Stomach (tissue), 4 donors: ENCODE measurements at regions not wholly inside any gene's neighbourhood (a gene's known extent, or its start where the extent isn't known, plus 50 kb on each side); places are given as distances from the start of the nearest gene placed in this dataset.

Experiments used
- EP300 ChIP-seq: sonication (generic); formaldehyde crosslinking; IDR thresholded peaks from one replicate; pipeline ENCODE4 v1.6.1; 2017; ENCODE audit warnings: antibody characterized with exemption
- POLR2A ChIP-seq, 4 donors: fragments of 450-650 bp; IDR thresholded peaks; one replicate each; pipeline ENCODE4 v1.6.1; 2016; ENCODE audit warnings: antibody characterized with exemption in 4 of 4, control low read depth in 2 of 4, mild to moderate bottlenecking in 1 of 4, moderate library complexity in 1 of 4
- POLR2AphosphoS5 ChIP-seq, 3 donors: sonication (generic); formaldehyde crosslinking; IDR thresholded peaks; one replicate each; pipeline ENCODE4 v1.6.1; 2016; ENCODE audit warnings: antibody characterized with exemption in 3 of 3
- TF ChIP-seq, protein P1 (sequence below), 7 experiments: fragments of 450-650 bp in 4 of 7; fragments of 200-600 bp in 3 of 7; sonication (generic) in 3 of 7; IDR thresholded peaks; one replicate each; pipeline ENCODE4 v1.5.1; 2016 to 2019; ENCODE audit warnings: antibody characterized with exemption in 7 of 7, control low read depth in 2 of 7, mild to moderate bottlenecking in 1 of 7

DNA sequence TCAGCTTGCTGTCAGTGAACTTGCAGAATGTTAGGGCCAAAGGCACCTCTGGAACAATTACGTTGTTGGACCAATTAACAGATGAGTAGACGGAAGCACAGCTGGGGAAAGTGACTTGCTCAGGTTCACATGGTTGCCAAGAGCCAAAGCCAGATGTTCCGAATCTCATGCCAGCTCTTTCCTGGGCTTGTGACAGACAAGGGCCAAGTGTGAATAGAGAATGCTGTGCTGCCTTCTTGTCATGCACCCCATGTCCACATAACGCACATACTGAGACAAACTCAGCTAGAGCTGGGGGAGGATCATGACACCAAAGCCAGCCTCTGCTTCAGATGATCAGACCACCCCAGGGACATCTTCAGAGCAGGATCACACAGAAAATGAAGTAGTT, 616.3 kb downstream of the INSC start:
- TF ChIP-seq, protein P1, sequence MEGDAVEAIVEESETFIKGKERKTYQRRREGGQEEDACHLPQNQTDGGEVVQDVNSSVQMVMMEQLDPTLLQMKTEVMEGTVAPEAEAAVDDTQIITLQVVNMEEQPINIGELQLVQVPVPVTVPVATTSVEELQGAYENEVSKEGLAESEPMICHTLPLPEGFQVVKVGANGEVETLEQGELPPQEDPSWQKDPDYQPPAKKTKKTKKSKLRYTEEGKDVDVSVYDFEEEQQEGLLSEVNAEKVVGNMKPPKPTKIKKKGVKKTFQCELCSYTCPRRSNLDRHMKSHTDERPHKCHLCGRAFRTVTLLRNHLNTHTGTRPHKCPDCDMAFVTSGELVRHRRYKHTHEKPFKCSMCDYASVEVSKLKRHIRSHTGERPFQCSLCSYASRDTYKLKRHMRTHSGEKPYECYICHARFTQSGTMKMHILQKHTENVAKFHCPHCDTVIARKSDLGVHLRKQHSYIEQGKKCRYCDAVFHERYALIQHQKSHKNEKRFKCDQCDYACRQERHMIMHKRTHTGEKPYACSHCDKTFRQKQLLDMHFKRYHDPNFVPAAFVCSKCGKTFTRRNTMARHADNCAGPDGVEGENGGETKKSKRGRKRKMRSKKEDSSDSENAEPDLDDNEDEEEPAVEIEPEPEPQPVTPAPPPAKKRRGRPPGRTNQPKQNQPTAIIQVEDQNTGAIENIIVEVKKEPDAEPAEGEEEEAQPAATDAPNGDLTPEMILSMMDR (IDR thresholded peaks at IDR 0.05) = no peak
- TF ChIP-seq POLR2AphosphoS5 (IDR thresholded peaks at IDR 0.05) = no peak
- no peak for TF ChIP-seq POLR2A (IDR thresholded peaks at IDR 0.05)
- no peak for TF ChIP-seq EP300
